ENCODE measurements at regions not wholly inside any gene's neighbourhood (a gene's known extent, or its start where the extent isn't known, plus 50 kb on each side); places are given as distances from the start of the nearest gene placed in this dataset.
"Not testable (repeated sequence)": the region's sequence is repeated elsewhere in the genome, so short reads cannot be mapped to it uniquely, and the experiment has no call there.

- no peak for DNase-seq
Observed at GRCh38 chr11:39809833-39810232, 1649.6 kb downstream of the LRRC4C start.

- no peak for DNase-seq
Observed at GRCh38 chr11:39807904-39808303, 1651.5 kb downstream of the LRRC4C start.

GRCh38 chr11:39806652-39807051, 1652.8 kb downstream of the LRRC4C start:
- no peak for DNase-seq

- no peak for DNase-seq
Observed at GRCh38 chr11:39804271-39804670, 1655.2 kb downstream of the LRRC4C start.

GRCh38 chr11:39786682-39787081, 1672.8 kb downstream of the LRRC4C start:
- DNase-seq: no peak

GRCh38 chr11:39786281-39786680, 1673.2 kb downstream of the LRRC4C start:
- DNase-seq: no peak

DNA sequence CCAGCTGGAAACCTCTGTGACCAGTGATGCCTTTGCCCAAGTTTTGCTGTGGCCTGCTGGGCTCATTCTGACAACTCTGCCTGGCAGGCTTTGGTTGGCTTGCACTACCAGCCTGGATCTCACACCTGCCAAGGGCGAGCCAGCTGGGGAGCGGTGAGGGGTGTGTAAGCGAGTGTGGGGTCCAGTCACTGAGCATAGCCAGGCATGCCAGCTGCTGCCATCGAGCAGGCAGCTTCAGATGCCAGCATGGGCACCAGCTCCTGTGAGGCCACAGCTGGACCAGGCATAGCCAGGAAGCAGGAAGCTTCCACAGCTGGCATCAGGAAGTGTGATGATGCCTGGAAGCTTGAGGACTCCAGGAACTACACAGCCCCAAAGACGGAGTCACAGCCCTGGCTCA, 1674.6 kb downstream of the LRRC4C start:
- no peak for DNase-seq

DNA sequence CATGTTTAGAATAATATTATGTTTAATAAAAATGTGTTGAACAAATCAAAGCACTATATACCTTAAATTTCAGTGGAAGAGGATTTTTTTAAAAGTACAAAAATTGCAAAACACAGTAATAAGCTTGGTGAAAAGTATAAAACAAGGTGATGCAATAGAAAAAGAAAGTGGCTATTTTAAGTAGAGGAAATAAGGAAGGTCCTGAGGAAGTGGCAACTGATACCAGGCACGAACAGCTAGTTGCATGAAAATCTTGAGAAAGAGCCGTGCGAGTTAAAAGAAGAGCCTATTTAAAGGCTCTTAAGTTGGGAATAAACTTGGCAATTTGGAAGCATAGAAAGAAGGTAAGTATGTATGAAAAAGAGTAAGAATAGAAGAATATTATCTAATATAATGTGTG, 1679.3 kb downstream of the LRRC4C start:
- no peak for DNase-seq

DNA sequence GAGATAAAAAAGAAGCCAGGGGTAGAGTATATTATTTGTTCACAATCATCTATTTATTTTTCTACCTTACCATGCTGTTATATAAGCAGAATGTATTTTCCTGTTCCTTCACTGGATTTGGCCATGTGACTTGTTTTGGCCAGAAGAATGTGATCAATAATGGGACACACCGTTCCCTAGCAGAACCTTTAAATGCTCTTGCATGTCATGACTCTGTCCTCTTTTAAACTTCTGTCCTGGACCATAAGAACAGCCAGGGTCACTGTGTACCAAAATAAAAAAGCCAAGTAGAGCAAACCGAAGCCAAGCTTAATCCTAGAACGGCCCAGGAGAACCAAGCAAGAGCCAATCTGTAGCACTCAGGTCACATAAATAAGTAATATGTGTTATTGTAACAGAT, 1682.4 kb downstream of the LRRC4C start:
- DNase-seq: no peak

- DNase-seq: no peak
Observed at GRCh38 chr11:39772525-39773137, 1686.8 kb downstream of the LRRC4C start.

DNA sequence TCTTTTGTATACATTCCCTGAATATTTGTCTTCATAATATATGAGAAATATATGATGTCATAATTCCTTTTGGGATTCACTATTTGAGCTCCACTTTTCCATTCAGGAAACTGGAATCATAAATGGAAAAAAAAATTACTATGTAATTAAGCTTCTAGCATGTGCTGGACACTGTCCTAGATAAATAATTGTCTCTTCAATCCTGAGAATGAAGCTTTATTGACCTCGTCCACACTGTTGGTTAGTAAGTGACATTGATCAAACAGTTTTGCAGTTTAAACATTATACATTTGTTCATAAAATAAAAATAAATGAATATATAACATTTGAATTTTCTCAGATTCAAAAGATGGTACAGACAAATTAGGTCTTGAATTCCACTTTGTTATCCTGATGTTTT, 1691.2 kb downstream of the LRRC4C start:
- DNase-seq: no peak

DNA sequence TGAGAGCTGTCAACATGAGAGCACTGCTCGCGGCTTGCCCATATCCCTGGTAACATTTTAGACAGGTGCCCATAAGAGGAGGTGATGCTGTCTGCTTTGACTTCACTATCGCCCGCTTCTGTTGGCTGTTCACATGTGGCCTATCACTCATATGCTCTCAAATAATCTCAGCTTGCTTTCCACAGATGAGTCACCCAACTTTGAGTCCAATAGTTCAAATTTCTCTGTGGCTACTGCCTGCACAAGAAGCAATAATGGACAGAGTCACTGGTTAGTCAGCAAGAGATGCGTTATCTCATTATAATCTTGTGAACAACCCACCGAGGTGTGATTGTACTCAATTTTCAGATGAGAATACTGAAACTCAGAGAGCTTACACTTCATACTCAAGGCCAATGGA, 1714.1 kb downstream of the LRRC4C start:
- no peak for DNase-seq

- DNase-seq: no peak
Observed at GRCh38 chr11:39741066-39741465, 1718.4 kb downstream of the LRRC4C start.

DNA sequence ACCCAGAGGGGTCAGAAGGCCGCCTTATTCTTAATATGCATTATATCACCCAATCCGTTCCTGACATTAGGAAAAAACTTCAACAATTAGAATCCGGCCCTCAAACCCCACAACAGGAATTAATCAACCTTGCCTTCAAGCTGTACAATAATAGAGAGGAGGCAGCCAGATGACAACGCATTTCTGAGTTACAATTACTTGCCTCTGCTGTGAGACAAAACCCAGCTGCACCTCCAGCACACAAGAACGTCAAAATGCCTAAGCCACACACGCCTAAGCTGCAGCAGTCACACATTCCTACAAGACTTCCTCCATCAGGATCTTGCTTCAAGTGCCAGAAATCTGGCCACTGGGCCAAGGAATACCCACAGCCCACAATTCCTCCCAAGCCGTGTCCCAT, 1723.1 kb downstream of the LRRC4C start:
- DNase-seq: not testable (repeated sequence)

GRCh38 chr11:39732001-39732400, 1727.5 kb downstream of the LRRC4C start:
- no peak for DNase-seq

- DNase-seq: no peak
Observed at GRCh38 chr11:39725081-39725480, 1734.4 kb downstream of the LRRC4C start.

- DNase-seq: no peak
Observed at GRCh38 chr11:39724404-39724803, 1735.0 kb downstream of the LRRC4C start.

GRCh38 chr11:39712581-39712980, 1746.9 kb downstream of the LRRC4C start:
- DNase-seq: no peak

- DNase-seq: peak; percentile 7
Observed at GRCh38 chr11:39690856-39691255, 1768.6 kb downstream of the LRRC4C start.

- DNase-seq: no peak
Observed at GRCh38 chr11:39683951-39684554, 1775.4 kb downstream of the LRRC4C start.

DNA sequence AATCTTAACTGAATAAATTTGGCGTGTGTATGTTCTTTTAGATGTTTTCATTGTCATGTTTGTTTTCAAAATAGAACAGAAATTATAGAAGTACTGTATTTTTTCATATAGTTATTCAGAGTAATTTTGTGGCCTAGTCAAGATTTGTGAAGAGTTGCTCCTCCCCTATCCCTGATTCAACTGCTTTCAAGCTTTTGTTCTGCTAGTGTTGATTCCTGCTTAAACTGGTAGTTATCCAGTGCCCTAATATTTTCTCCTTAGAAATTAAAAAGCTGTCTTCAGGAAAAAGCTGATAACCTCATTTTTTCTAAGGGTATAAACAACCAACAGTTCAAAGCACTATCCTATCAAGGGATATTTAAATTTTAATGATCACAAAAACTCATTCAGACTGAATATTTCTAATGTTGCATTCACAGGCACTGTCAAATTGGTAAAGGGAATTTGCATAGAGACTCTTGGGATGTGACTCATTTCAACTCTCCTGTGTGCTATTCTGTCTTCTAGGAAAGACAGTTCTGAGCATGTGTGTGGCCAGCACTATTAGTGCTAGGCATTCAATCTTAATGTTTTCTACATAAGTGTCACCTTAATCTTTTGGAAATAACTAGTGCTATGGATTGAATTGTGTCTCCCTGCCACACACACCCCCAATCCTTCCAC, 1776.0 kb downstream of the LRRC4C start:
- DNase-seq: no peak

GRCh38 chr11:39681428-39681827, 1778.0 kb downstream of the LRRC4C start:
- no peak for DNase-seq

- no peak for DNase-seq
Observed at GRCh38 chr11:39678996-39679395, 1780.5 kb downstream of the LRRC4C start.

GRCh38 chr11:39675171-39675570, 1784.3 kb downstream of the LRRC4C start:
- DNase-seq: no peak

Data from muscle of arm (tissue), 1 donor.